Pulmonary artery endothelial cell (primary cell): ENCODE measurements at regions not wholly inside any gene's neighbourhood (a gene's known extent, or its start where the extent isn't known, plus 50 kb on each side); places are given as distances from the start of the nearest gene placed in this dataset.
"Not testable (repeated sequence)": the region's sequence is repeated elsewhere in the genome, so short reads cannot be mapped to it uniquely, and the experiment has no call there.

Source experiments
- DNase-seq: peaks from one replicate; pipeline ENCODE4 v3.0.0-alpha.2; 2011; ENCODE audit warnings: low read depth, low spot score

- DNase-seq, result no peak
These were observed 672.5 kb upstream of the ANKRD30A start for GRCh38 chr10:36452851-36453250.

GRCh38 chr10:36451391-36451970 lies 673.9 kb upstream of the ANKRD30A start:
- DNase-seq, result no peak

- no peak for DNase-seq
These were observed 675.0 kb upstream of the ANKRD30A start for GRCh38 chr10:36450380-36450779.

GRCh38 chr10:36448760-36449691 lies 676.4 kb upstream of the ANKRD30A start:
- DNase-seq, result no peak

GRCh38 chr10:36446881-36447280 lies 678.5 kb upstream of the ANKRD30A start:
- DNase-seq, result no peak

GRCh38 chr10:36443233-36443632 lies 682.2 kb upstream of the ANKRD30A start:
- DNase-seq, result no peak

GRCh38 chr10:36441557-36441956 lies 683.8 kb upstream of the ANKRD30A start:
- DNase-seq, result no peak

GRCh38 chr10:36440539-36440938 lies 684.9 kb upstream of the ANKRD30A start:
- DNase-seq, result no peak

GRCh38 chr10:36437367-36437766 lies 688.0 kb upstream of the ANKRD30A start:
- no peak for DNase-seq

- DNase-seq, result no peak
These were observed 696.9 kb upstream of the ANKRD30A start for GRCh38 chr10:36428507-36428906.

GRCh38 chr10:36425131-36425797 lies 700.1 kb upstream of the ANKRD30A start:
- DNase-seq, result no peak

- no peak for DNase-seq
These were observed 700.9 kb upstream of the ANKRD30A start for GRCh38 chr10:36424502-36424901.

GRCh38 chr10:36423821-36424248 lies 701.6 kb upstream of the ANKRD30A start:
- no peak for DNase-seq

GRCh38 chr10:36421992-36422391 lies 703.4 kb upstream of the ANKRD30A start:
- no peak for DNase-seq

- DNase-seq, result no peak
These were observed 708.9 kb upstream of the ANKRD30A start for GRCh38 chr10:36416513-36416912.

GRCh38 chr10:36412942-36413341 lies 712.5 kb upstream of the ANKRD30A start:
- DNase-seq, result no peak

- DNase-seq, result not testable (repeated sequence)
These were observed 725.2 kb upstream of the ANKRD30A start for GRCh38 chr10:36400238-36400637.

- DNase-seq, result no peak
These were observed 731.6 kb upstream of the ANKRD30A start for GRCh38 chr10:36393801-36394200.

- DNase-seq, result no peak
These were observed 734.0 kb upstream of the ANKRD30A start for GRCh38 chr10:36391405-36391804.

- DNase-seq, result no peak
These were observed 735.2 kb upstream of the ANKRD30A start for GRCh38 chr10:36390221-36390620.

GRCh38 chr10:36388166-36388565 lies 737.2 kb upstream of the ANKRD30A start:
- no peak for DNase-seq

- DNase-seq, result no peak
These were observed 739.7 kb upstream of the ANKRD30A start for GRCh38 chr10:36385693-36386092.
